ENCODE measurements at regions not wholly inside any gene's neighbourhood (a gene's known extent, or its start where the extent isn't known, plus 50 kb on each side); places are given as distances from the start of the nearest gene placed in this dataset.

- Histone ChIP-seq H2AFZ (ENCODE audit: low read length) (no peak overlapping the region), H3K27me3 (ENCODE audit: insufficient read depth, low read length) (no peaks in the 10 kb centered on the region), H3K79me2 (ENCODE audit: insufficient read depth, low read length) (no peaks in the 10 kb centered on the region), H4K8ac (replicated peaks; ENCODE audit: insufficient read length, low read depth, low read length) (no peak overlapping the region), H3K23me2 (ENCODE audit: insufficient read length, low read depth, low read length, poor library complexity, severe bottlenecking) (no peaks in the 10 kb centered on the region), H2BK120ac (ENCODE audit: low read depth, low read length, poor library complexity, severe bottlenecking) (no peak overlapping the region), H3K9me3 (ENCODE audit: control insufficient read depth, low read depth, low read length) (no peaks in the 10 kb centered on the region), H2BK15ac (ENCODE audit: low read depth, low read length) (no peak overlapping the region), H3K14ac (ENCODE audit: insufficient read depth, low read length) (no peak overlapping the region), H2BK12ac (ENCODE audit: insufficient read length, low read depth, low read length) (no peak overlapping the region), H3K9ac (ENCODE audit: extremely low read depth, insufficient read length, low read length) (no peak overlapping the region), H3K4me1 (ENCODE audit: insufficient read depth, low read length) (no peaks in the 10 kb centered on the region), H3K4ac (ENCODE audit: low read depth, low read length) (no peak overlapping the region), H3K56ac (ENCODE audit: insufficient read length, low read depth, low read length) (no peak overlapping the region), H2AK5ac (ENCODE audit: insufficient read length, low read length) (no peak overlapping the region), H3K27ac (ENCODE audit: insufficient read length, low read depth, low read length) (no peak overlapping the region), H4K5ac (ENCODE audit: insufficient read length, low read depth, low read length) (no peak overlapping the region), H2BK5ac (ENCODE audit: insufficient read length, low read length) (no peak overlapping the region), H3T11ph (ENCODE audit: low read length) (no peak overlapping the region), H3K23ac (ENCODE audit: insufficient read length, low read depth, low read length) (no peak overlapping the region), H4K20me1 (ENCODE audit: control insufficient read depth, insufficient read depth, insufficient read length) (no peaks in the 10 kb centered on the region), H4K91ac (ENCODE audit: insufficient read length, low read depth, low read length) (no peak overlapping the region), H3K18ac (ENCODE audit: insufficient read length, low read depth, low read length) (no peak overlapping the region), H3K4me2 (ENCODE audit: insufficient read depth, insufficient read length, low read length) (no peak overlapping the region), H2BK20ac (ENCODE audit: low read depth, low read length, poor library complexity, severe bottlenecking) (no peak overlapping the region), H3K79me1 (ENCODE audit: insufficient read depth, low read depth, low read length, poor library complexity, severe bottlenecking) (no peaks in the 10 kb centered on the region)
- no CpG with 5 or more reads among the region's 2 CpGs for WGBS (ENCODE audit: extremely low coverage, insufficient read length, low lambda C conversion rate)
- no peaks in the 10 kb centered on the region for H3K36me3 Mint-ChIP-seq (ENCODE audit: insufficient read depth in 1 of 3, low read depth in 3 of 3)
- peaks cover 8 to 10% of the 10 kb centered on the region in 2 experiments; a peak in 3 of 5 replicates for H3K9me3 Mint-ChIP-seq
- no peaks in the 10 kb centered on the region for H3K27me3 Mint-ChIP-seq (ENCODE audit: low read depth)
- no peak overlapping the region for H3K4me3 Mint-ChIP-seq
- no peak overlapping the region for H3K27ac Mint-ChIP-seq
- no peak for TF ChIP-seq CTCF (conservative IDR thresholded peaks at IDR 0.05)
- no peak for DNase-seq
- no peaks in the 10 kb centered on the region for H3K4me1 Mint-ChIP-seq
These were observed 1915.8 kb upstream of the CDH6 start for GRCh38 chr5:29277642-29278041.

All from H9 (cell line).